Left ventricle myocardium inferior (tissue), 1 donor: ENCODE measurements at regions not wholly inside any gene's neighbourhood (a gene's known extent, or its start where the extent isn't known, plus 50 kb on each side); places are given as distances from the start of the nearest gene placed in this dataset.
A peak's percentile ranks its signal among the peaks of the same experiment; 100 is the strongest.

Experiments
- DNase-seq: peaks from one replicate; pipeline ENCODE4 v3.0.0-alpha.2; 2020
- H3K27ac ChIP-seq: fragments of 200-600 bp; replicated peaks from 2 replicates; pipeline ENCODE4 v1.8.0; 2021
- H3K27me3 ChIP-seq: fragments of 200-600 bp; 2 replicates; pipeline ENCODE4 v1.8.0; 2021; ENCODE audit warnings: low read depth
- H3K36me3 ChIP-seq: fragments of 200-600 bp; 2 replicates; pipeline ENCODE4 v1.8.0; 2021
- H3K4me1 ChIP-seq: fragments of 200-600 bp; 2 replicates; pipeline ENCODE4 v1.8.0; 2021
- H3K4me3 ChIP-seq: fragments of 200-600 bp; 2 replicates; pipeline ENCODE4 v1.8.0; 2021; ENCODE audit warnings: mild to moderate bottlenecking, moderate library complexity
- H3K9me3 ChIP-seq: fragments of 200-600 bp; replicated peaks from 2 replicates; pipeline ENCODE4 v1.8.0; 2021
- intact Hi-C: fragments of 100-400 bp; cut with micrococcal nuclease; formaldehyde crosslinking; loops from one replicate; pipeline ENCODE4 v1.11.0; 2022
- TF ChIP-seq, protein P1 (sequence below): fragments of 200-600 bp; IDR thresholded peaks from 2 replicates; pipeline ENCODE4 v1.8.0; 2021; ENCODE audit warnings: antibody characterized with exemption, mild to moderate bottlenecking, borderline replicate concordance
- donor health status: DM: no; HTN: yes; CAD: no; lungs with severe emphysema.

DNA sequence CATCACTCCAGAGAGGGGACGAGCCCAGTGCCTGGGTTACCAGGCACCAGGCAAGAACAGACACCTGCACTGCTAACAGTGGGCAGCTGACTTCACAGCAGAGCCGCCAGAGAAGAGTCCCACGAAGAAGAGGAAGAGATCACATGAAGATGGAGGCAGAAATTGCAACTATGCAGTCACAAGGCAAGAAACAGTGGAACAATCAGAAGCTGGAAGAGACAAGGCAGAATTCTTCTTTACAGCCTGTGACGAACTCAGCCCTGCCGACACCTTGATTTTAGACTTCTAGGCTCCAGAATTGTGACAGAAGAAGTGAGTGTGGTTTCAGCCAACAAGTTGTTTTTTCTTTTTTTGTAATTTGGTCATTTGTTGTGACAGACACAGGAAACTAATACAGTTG lies 59.2 kb downstream of the IL12A start:
- Histone ChIP-seq H3K9me3 (peaks cover 3% of the 10 kb centered on the region), H3K36me3 (no peaks in the 10 kb centered on the region), H3K4me3 (no peak overlapping the region), H3K27me3 (no peaks in the 10 kb centered on the region), H3K27ac (no peak overlapping the region), H3K4me1 (no peaks in the 10 kb centered on the region)
- intact Hi-C loops = no loop called here
- TF ChIP-seq, protein P1, sequence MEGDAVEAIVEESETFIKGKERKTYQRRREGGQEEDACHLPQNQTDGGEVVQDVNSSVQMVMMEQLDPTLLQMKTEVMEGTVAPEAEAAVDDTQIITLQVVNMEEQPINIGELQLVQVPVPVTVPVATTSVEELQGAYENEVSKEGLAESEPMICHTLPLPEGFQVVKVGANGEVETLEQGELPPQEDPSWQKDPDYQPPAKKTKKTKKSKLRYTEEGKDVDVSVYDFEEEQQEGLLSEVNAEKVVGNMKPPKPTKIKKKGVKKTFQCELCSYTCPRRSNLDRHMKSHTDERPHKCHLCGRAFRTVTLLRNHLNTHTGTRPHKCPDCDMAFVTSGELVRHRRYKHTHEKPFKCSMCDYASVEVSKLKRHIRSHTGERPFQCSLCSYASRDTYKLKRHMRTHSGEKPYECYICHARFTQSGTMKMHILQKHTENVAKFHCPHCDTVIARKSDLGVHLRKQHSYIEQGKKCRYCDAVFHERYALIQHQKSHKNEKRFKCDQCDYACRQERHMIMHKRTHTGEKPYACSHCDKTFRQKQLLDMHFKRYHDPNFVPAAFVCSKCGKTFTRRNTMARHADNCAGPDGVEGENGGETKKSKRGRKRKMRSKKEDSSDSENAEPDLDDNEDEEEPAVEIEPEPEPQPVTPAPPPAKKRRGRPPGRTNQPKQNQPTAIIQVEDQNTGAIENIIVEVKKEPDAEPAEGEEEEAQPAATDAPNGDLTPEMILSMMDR = no peak
- no peak for DNase-seq

- TF ChIP-seq, protein P1 = no peak
- H3K27ac ChIP-seq = no peak overlapping the region
- DNase-seq = no peak
- no peaks in the 10 kb centered on the region for H3K27me3 ChIP-seq
- H3K9me3 ChIP-seq = no peaks in the 10 kb centered on the region
- no peak overlapping the region for H3K4me3 ChIP-seq
- no peaks in the 10 kb centered on the region for H3K4me1 ChIP-seq
- intact Hi-C loops = no loop called here
- no peaks in the 10 kb centered on the region for H3K36me3 ChIP-seq
Measured at GRCh38 chr3:160049038-160049437, 60.4 kb downstream of the IL12A start.

DNA sequence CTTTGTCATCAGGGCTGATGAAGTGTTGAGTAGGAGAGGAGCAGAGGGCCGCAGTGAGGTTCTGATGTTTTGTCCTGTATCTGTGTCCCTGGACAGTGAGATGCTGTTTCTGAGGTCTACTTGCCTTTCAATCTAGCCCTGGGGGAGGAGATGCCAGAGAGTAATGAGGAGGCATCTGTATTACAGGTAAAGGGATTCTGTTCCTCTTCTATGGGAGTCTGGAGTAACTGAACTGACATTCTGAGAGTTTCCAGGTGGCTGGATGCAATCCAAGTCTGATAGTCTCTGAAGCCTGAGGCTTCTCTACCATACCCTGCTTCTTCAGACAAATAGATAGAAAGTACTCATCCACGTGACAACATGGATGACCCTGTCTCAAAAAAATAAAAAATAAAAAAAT lies 60.9 kb downstream of the IL12A start:
- no peak for DNase-seq
- TF ChIP-seq, protein P1 = no peak
- H3K27ac ChIP-seq = no peak overlapping the region
- H3K9me3 ChIP-seq = no peaks in the 10 kb centered on the region
- H3K36me3 ChIP-seq = no peaks in the 10 kb centered on the region
- intact Hi-C loops = no loop called here
- no peak overlapping the region for H3K4me3 ChIP-seq
- H3K27me3 ChIP-seq = no peaks in the 10 kb centered on the region
- no peaks in the 10 kb centered on the region for H3K4me1 ChIP-seq

DNA sequence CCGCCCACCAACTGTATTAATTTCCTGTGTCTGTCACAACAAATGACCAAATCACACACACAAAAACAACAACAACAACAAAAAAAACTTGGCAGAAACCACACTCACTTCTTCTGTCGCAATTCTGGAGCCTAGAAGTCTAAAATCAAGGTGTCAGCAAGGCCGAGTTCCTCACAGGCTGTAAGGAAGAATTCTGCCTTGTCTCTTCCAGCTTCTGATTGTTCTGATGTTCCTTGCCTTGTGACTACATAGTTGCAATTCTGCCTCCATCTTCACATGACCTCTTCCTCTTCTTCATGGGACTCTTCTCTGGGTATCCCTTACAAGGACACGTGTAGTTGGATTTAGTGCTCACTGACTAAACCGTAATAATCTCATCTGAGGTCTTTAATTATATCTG lies 61.4 kb downstream of the IL12A start:
- Histone ChIP-seq H3K4me3 (no peak overlapping the region), H3K4me1 (no peaks in the 10 kb centered on the region), H3K36me3 (no peaks in the 10 kb centered on the region), H3K9me3 (no peaks in the 10 kb centered on the region), H3K27me3 (no peaks in the 10 kb centered on the region), H3K27ac (no peak overlapping the region)
- TF ChIP-seq, protein P1 = no peak
- no peak for DNase-seq
- intact Hi-C loops = no loop called here

DNA sequence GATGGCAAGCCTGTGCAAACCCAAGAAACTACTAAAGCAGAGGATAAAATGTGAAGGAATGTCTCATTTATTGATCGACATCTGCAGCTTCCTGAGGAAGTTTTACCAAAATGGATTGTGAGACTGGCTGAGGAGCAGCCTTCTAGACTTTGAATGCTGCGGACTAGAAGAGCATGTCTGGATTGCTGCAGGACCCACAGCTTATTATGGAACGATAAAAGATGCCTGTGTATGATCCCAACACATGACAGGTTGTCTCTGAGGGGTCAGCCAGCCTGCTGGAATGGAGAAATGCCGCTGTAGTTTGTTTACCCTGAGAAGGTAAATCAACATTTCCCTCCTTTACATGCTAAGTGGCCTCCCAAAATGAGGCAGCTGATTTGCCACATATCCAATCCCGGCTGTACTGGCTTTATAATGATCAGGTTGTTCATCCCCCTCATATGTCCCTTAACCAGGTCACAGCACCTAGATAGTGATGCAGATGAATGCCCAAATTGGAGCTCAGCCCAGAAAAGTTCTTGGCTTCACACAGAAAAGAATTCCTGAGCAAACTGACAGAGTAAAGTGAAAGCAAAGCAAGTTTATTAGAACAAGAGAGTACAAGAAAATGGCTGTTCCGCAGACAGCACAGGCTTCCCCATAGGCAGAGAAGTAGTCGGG lies 63.9 kb downstream of the IL12A start:
- H3K27ac ChIP-seq = peak overlapping the region; percentile 14
- H3K36me3 ChIP-seq = no peaks in the 10 kb centered on the region
- H3K9me3 ChIP-seq = no peaks in the 10 kb centered on the region
- no peaks in the 10 kb centered on the region for H3K4me1 ChIP-seq
- no peak for DNase-seq
- H3K4me3 ChIP-seq = peak overlapping the region; percentile 34
- TF ChIP-seq, protein P1 = no peak
- intact Hi-C loops = no loop called here
- H3K27me3 ChIP-seq = no peaks in the 10 kb centered on the region
